Mammary epithelial cell (primary cell): ENCODE measurements at regions not wholly inside any gene's neighbourhood (a gene's known extent, or its start where the extent isn't known, plus 50 kb on each side); places are given as distances from the start of the nearest gene placed in this dataset.

ENCODE experiments used
- EZH2 ChIP-seq: IDR thresholded peaks from 2 replicates; pipeline ENCODE4 v1.6.1; 2012; ENCODE audit warnings: low read length, inconsistent platforms, borderline replicate concordance
- TF ChIP-seq, protein P1 (sequence below), 2 donors: IDR thresholded peaks in 1 of 2; conservative IDR thresholded peaks in 1 of 2; 2 replicates each; pipeline ENCODE4 v1.5.1; 2011 to 2012; ENCODE audit warnings: inconsistent platforms in 2 of 2, low read length in 2 of 2, mild to moderate bottlenecking in 2 of 2, control low read depth in 1 of 2, low read depth in 1 of 2; ENCODE audit not compliant: insufficient read depth in 1 of 2; ENCODE audit errors: extremely low read depth in 1 of 2

DNA sequence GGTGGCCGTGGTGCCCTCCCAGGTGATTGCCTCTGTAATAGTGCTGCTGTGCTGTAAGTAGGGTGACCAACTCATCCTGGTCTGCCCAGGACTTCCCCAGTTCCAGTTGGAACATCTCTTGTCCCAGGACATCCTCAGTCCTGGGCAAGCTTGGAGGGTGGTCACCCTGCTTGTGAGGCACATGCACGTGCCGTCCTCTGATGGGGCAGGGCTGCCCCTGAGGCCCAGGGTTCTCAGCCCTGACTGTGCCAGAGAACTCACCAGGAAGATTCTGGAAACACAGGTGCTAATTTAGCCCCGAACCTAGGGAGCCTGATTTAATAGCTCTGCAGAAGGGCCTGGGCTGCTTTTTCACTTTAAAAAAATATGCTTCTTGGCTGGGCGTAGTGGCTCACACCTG, 120.9 kb upstream of the PHACTR3 start:
- TF ChIP-seq, protein P1, sequence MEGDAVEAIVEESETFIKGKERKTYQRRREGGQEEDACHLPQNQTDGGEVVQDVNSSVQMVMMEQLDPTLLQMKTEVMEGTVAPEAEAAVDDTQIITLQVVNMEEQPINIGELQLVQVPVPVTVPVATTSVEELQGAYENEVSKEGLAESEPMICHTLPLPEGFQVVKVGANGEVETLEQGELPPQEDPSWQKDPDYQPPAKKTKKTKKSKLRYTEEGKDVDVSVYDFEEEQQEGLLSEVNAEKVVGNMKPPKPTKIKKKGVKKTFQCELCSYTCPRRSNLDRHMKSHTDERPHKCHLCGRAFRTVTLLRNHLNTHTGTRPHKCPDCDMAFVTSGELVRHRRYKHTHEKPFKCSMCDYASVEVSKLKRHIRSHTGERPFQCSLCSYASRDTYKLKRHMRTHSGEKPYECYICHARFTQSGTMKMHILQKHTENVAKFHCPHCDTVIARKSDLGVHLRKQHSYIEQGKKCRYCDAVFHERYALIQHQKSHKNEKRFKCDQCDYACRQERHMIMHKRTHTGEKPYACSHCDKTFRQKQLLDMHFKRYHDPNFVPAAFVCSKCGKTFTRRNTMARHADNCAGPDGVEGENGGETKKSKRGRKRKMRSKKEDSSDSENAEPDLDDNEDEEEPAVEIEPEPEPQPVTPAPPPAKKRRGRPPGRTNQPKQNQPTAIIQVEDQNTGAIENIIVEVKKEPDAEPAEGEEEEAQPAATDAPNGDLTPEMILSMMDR (conservative IDR thresholded peaks at IDR 0.05 in 1 of 2, IDR thresholded peaks at IDR 0.05 in 1 of 2; ENCODE audit: extremely low read depth in 1 of 2, insufficient read depth in 1 of 2, low read depth in 1 of 2, low read length in 2 of 2), result no peak
- TF ChIP-seq EZH2, result no peak
